GM23338 (cell line): ENCODE measurements at regions not wholly inside any gene's neighbourhood (a gene's known extent, or its start where the extent isn't known, plus 50 kb on each side); places are given as distances from the start of the nearest gene placed in this dataset.

ENCODE experiments used
- ATAC-seq: fragments of 200-7000 bp; cut with Tn5 transposase; 3 replicates; pipeline ENCODE4 v1.9.1; 2020
- DNase-seq: peaks from one replicate; pipeline ENCODE4 v3.0.0-alpha.2; 2015; ENCODE audit warnings: low spot score
- H2AFZ ChIP-seq: fragments of 200-600 bp; sonication (generic); 2 replicates; pipeline ENCODE4 v1.8.0; 2016; ENCODE audit warnings: antibody characterized with exemption, mild to moderate bottlenecking, moderate library complexity
- H3F3A ChIP-seq: fragments of 200-600 bp; sonication (generic); replicated peaks from 2 replicates; pipeline ENCODE4 v1.8.0; 2017; ENCODE audit warnings: antibody characterized with exemption, mixed run types, low read depth
- H3K27ac ChIP-seq: fragments of 200-600 bp; sonication (generic); 2 replicates; pipeline ENCODE4 v1.6.1; 2016; ENCODE audit warnings: low read depth
- H3K27me3 ChIP-seq: fragments of 200-600 bp; sonication (generic); 2 replicates; pipeline ENCODE4 v1.8.0; 2016; ENCODE audit warnings: mild to moderate bottlenecking, mixed run types, moderate library complexity; ENCODE audit not compliant: insufficient read depth
- H3K36me3 ChIP-seq: fragments of 200-600 bp; sonication (generic); 2 replicates; pipeline ENCODE4 v1.8.0; 2016; ENCODE audit warnings: mild to moderate bottlenecking; ENCODE audit not compliant: insufficient read depth
- H3K4me1 ChIP-seq: fragments of 200-600 bp; sonication (generic); 2 replicates; pipeline ENCODE4 v1.8.0; 2016; ENCODE audit warnings: mild to moderate bottlenecking, moderate library complexity; ENCODE audit not compliant: insufficient read depth
- H3K4me2 ChIP-seq: fragments of 200-600 bp; sonication (generic); 2 replicates; pipeline ENCODE4 v1.7.1; 2017; ENCODE audit warnings: mixed run types
- H3K4me3 ChIP-seq: fragments of 200-600 bp; sonication (generic); 2 replicates; pipeline ENCODE4 v1.6.1; 2016; ENCODE audit warnings: mixed run types
- H3K79me2 ChIP-seq: fragments of 200-600 bp; sonication (generic); replicated peaks from 2 replicates; pipeline ENCODE4 v1.8.0; 2017; ENCODE audit warnings: mild to moderate bottlenecking; ENCODE audit not compliant: insufficient read depth
- H3K9me2 ChIP-seq: fragments of 200-600 bp; sonication (generic); 2 replicates; pipeline ENCODE4 v1.8.0; 2017; ENCODE audit not compliant: insufficient read depth
- H4K20me1 ChIP-seq: fragments of 200-600 bp; sonication (generic); replicated peaks from 2 replicates; pipeline ENCODE4 v1.8.0; 2017; ENCODE audit warnings: mild to moderate bottlenecking; ENCODE audit not compliant: insufficient read depth
- H3K27ac Mint-ChIP-seq: 2 replicates; pipeline ENCODE4 v1.8.0; 2020; ENCODE audit warnings: inconsistent platforms, mild to moderate bottlenecking, moderate library complexity, mixed read lengths
- H3K27me3 Mint-ChIP-seq: 3 replicates; pipeline ENCODE4 v1.8.0; 2022; ENCODE audit warnings: low read depth, mild to moderate bottlenecking, moderate library complexity, mixed read lengths, inconsistent platforms; ENCODE audit not compliant: insufficient read depth, poor library complexity
- H3K36me3 Mint-ChIP-seq: 3 replicates; pipeline ENCODE4 v1.8.0; 2021; ENCODE audit warnings: low read depth, mild to moderate bottlenecking, inconsistent platforms, moderate library complexity, mixed read lengths
- H3K4me1 Mint-ChIP-seq: 3 replicates; pipeline ENCODE4 v1.8.0; 2020; ENCODE audit warnings: mild to moderate bottlenecking, inconsistent platforms, mixed read lengths
- H3K4me3 Mint-ChIP-seq: 3 replicates; pipeline ENCODE4 v1.8.0; 2021; ENCODE audit warnings: moderate library complexity, mild to moderate bottlenecking, inconsistent platforms, mixed read lengths
- H3K9me3 Mint-ChIP-seq: 3 replicates; pipeline ENCODE4 v1.8.0; 2020; ENCODE audit warnings: moderate library complexity, mild to moderate bottlenecking, inconsistent platforms, mixed read lengths
- CREB1 ChIP-seq: fragments of 250-450 bp; sonication (Bioruptor Pico); IDR thresholded peaks from 2 replicates; pipeline ENCODE4 v1.5.0; 2020; ENCODE audit warnings: low read depth, mild to moderate bottlenecking, moderate library complexity
- CTCF ChIP-seq, 2 experiments: fragments of 200-600 bp in 1 of 2; sonication (generic) in 1 of 2; conservative IDR thresholded peaks; 2 replicates each; pipeline versions ENCODE4 v1.5.1 to v1.6.1; 2016 to 2017; ENCODE audit warnings: antibody characterized with exemption in 2 of 2, low read depth in 2 of 2, mild to moderate bottlenecking in 2 of 2, moderate library complexity in 1 of 2
- ETS1 ChIP-seq: IDR thresholded peaks from 2 replicates; pipeline ENCODE4 v1.6.1; 2016; ENCODE audit warnings: antibody characterized with exemption
- EZH2 ChIP-seq: fragments of 200-600 bp; sonication (generic); IDR thresholded peaks from one replicate; pipeline ENCODE4 v1.8.0; 2017; ENCODE audit warnings: antibody characterized with exemption, mild to moderate bottlenecking, low read depth; ENCODE audit not compliant: unreplicated experiment
- EZH2phosphoT487 ChIP-seq: fragments of 200-600 bp; sonication (generic); IDR thresholded peaks from one replicate; pipeline ENCODE4 v1.8.1; 2018; ENCODE audit warnings: antibody characterized with exemption; ENCODE audit not compliant: unreplicated experiment
- JUNB ChIP-seq: IDR thresholded peaks from one replicate; pipeline ENCODE4 v1.6.1; 2016; ENCODE audit warnings: antibody characterized with exemption; ENCODE audit not compliant: unreplicated experiment
- NANOG ChIP-seq: IDR thresholded peaks from 2 replicates; pipeline ENCODE4 v1.6.1; 2016; ENCODE audit warnings: antibody characterized with exemption, borderline replicate concordance
- POLR2AphosphoS5 ChIP-seq: IDR thresholded peaks from 2 replicates; pipeline ENCODE4 v1.6.1; 2016; ENCODE audit warnings: antibody characterized with exemption, low read depth
- REST ChIP-seq: IDR thresholded peaks from one replicate; pipeline ENCODE4 v1.6.1; 2018; ENCODE audit warnings: antibody characterized with exemption; ENCODE audit not compliant: unreplicated experiment
- STAT1 ChIP-seq: IDR thresholded peaks from one replicate; pipeline ENCODE4 v1.6.1; 2016; ENCODE audit warnings: antibody characterized with exemption; ENCODE audit not compliant: unreplicated experiment
- ZNF114 ChIP-seq: fragments of 250-450 bp; sonication (Bioruptor Pico); IDR thresholded peaks from 2 replicates; pipeline ENCODE4 v1.5.0; 2020; ENCODE audit warnings: mild to moderate bottlenecking, moderate library complexity
- ZNF331 ChIP-seq: fragments of 250-450 bp; sonication (Bioruptor Pico); IDR thresholded peaks from 2 replicates; pipeline ENCODE4 v1.5.0; 2020; ENCODE audit warnings: low read depth, mild to moderate bottlenecking, moderate library complexity

GRCh38 chr1:232443372-232443771 is 186.6 kb downstream of the SIPA1L2 start (continued):
- TF ChIP-seq CTCF (conservative IDR thresholded peaks at IDR 0.05; ENCODE audit: low read depth in 2 of 2) (no peak), POLR2AphosphoS5 (no peak), ZNF114 (CRISPR knock-in tag) (no peak), REST (no peak), EZH2 (no peak), STAT1 (no peak), EZH2phosphoT487 (no peak), ZNF331 (CRISPR knock-in tag) (no peak), NANOG (no peak), JUNB (no peak), CREB1 (no peak), ETS1 (no peak)

DNA sequence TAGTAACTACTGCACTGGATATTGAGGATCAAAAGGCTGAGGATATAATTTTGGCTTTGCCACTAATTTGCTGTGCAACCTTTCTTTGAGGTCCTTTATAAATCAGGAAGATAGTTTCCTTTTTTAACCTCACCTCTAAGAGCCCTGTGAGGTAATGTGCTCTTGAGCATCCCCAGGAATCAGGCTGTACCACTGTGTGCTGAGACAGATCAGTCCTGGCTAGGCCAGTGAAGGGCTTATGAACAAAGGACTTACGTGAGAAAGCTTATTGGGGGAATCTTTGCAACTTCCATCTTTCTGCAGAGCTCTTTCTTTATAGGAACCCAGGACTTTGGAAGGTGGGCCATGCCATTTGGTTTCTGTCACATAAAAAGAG is 188.9 kb downstream of the SIPA1L2 start:
- no peaks in the 10 kb centered on the region for H3K9me3 Mint-ChIP-seq
- no peaks in the 10 kb centered on the region for H4K20me1 ChIP-seq
- no peaks in the 10 kb centered on the region; the same call in 1 of the 2 replicates for H3K9me2 ChIP-seq
- peaks cover 11% of the 10 kb centered on the region; the same call in 1 of the 2 replicates for H3K4me1 ChIP-seq
- H3K4me3 Mint-ChIP-seq, result no peak overlapping the region
- peaks cover 7% of the 10 kb centered on the region; the same call in 1 of the 3 replicates for H3K36me3 Mint-ChIP-seq
- no peak overlapping the region for H3K4me3 ChIP-seq
- ATAC-seq, result no peak
- peaks cover 23% of the 10 kb centered on the region for H3K4me1 Mint-ChIP-seq
- DNase-seq, result no peak
- H3K27ac Mint-ChIP-seq, result no peak overlapping the region
- no peaks in the 10 kb centered on the region for H3F3A ChIP-seq
- peaks cover 9% of the 10 kb centered on the region for H3K27me3 Mint-ChIP-seq
- no peak overlapping the region for H2AFZ ChIP-seq
- no peak overlapping the region for H3K4me2 ChIP-seq
- H3K36me3 ChIP-seq, result no peaks in the 10 kb centered on the region
- no peaks in the 10 kb centered on the region for H3K79me2 ChIP-seq
- no peak overlapping the region for H3K27ac ChIP-seq
- no peaks in the 10 kb centered on the region for H3K27me3 ChIP-seq
- TF ChIP-seq ZNF114 (CRISPR knock-in tag) (no peak), POLR2AphosphoS5 (no peak), REST (no peak), ZNF331 (CRISPR knock-in tag) (no peak), NANOG (no peak), EZH2phosphoT487 (no peak), EZH2 (no peak), STAT1 (no peak), JUNB (no peak)
